ENCODE measurements at regions not wholly inside any gene's neighbourhood (a gene's known extent, or its start where the extent isn't known, plus 50 kb on each side); places are given as distances from the start of the nearest gene placed in this dataset.

DNA sequence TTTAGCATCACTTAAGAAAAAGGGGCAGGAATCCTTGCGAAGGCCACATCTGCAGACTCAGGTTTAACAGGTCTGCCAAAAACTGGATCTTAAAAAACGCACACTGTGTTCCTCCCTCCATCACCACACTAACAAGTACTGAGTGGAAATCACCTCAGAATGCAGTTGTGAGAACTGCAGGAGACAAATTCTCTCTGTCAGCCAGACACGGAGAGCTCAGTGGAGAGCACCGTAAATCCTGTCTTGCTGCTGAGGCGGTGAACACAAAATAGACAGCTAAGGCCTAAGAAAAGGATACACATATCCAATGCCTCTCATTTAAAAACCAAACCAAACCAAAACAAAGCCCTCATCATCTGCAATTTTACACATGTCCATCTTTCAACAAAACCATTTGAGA lies 1287.6 kb downstream of the EFNB2 start:
- DNase-seq: no peak
- 84 to 93% methylated on average over 5 of the region's 5 CpGs for WGBS, 2 donors
- no peak overlapping the region for H3K27ac ChIP-seq
- H3K9me3 ChIP-seq: no peaks in the 10 kb centered on the region
- intact Hi-C loops (cut with DNase I): no loop called here
- H3K4me3 ChIP-seq: no peak overlapping the region
- no peak for TF ChIP-seq POLR2A (IDR thresholded peaks at IDR 0.05)
- TF ChIP-seq, protein P1, sequence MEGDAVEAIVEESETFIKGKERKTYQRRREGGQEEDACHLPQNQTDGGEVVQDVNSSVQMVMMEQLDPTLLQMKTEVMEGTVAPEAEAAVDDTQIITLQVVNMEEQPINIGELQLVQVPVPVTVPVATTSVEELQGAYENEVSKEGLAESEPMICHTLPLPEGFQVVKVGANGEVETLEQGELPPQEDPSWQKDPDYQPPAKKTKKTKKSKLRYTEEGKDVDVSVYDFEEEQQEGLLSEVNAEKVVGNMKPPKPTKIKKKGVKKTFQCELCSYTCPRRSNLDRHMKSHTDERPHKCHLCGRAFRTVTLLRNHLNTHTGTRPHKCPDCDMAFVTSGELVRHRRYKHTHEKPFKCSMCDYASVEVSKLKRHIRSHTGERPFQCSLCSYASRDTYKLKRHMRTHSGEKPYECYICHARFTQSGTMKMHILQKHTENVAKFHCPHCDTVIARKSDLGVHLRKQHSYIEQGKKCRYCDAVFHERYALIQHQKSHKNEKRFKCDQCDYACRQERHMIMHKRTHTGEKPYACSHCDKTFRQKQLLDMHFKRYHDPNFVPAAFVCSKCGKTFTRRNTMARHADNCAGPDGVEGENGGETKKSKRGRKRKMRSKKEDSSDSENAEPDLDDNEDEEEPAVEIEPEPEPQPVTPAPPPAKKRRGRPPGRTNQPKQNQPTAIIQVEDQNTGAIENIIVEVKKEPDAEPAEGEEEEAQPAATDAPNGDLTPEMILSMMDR (IDR thresholded peaks at IDR 0.05): no peak
- H3K27me3 ChIP-seq: no peaks in the 10 kb centered on the region
- peaks cover 9% of the 10 kb centered on the region for H3K4me1 ChIP-seq
- H3K36me3 ChIP-seq (replicated peaks in 1 of 2; ENCODE audit: insufficient read depth in 1 of 2, low read depth in 2 of 2): no peaks in the 10 kb centered on the region
- no peak for ATAC-seq

DNA sequence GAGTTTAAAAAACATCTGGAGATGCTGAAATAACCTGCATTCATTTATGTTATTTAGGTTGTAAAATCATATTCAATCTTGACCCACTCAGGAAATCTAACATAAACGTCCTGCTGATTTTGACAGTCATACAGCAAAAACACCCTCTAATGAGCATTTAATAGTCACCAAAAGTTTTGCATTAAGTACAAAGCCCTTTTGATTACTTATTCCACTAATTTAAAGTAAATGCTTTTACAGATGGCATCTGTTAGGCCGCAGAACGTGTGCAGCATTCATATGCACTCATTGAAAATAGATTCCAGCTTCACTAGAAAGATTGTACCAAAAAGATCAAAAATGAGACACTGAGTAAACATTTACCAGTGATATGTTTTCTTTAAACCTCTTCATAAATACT lies 1295.1 kb downstream of the EFNB2 start:
- ATAC-seq (no peak), DNase-seq (no peak)
- no peaks in the 10 kb centered on the region for H3K4me1 ChIP-seq
- WGBS, 2 donors: 66 to 68% methylated on average over 3 of the region's 3 CpGs
- H3K27ac ChIP-seq: no peak overlapping the region
- no peak overlapping the region for H3K4me3 ChIP-seq
- no peak for TF ChIP-seq POLR2A (IDR thresholded peaks at IDR 0.05)
- TF ChIP-seq, protein P1 (IDR thresholded peaks at IDR 0.05): no peak
- H3K27me3 ChIP-seq: no peaks in the 10 kb centered on the region
- intact Hi-C loops (cut with DNase I): no loop called here
- no peaks in the 10 kb centered on the region for H3K36me3 ChIP-seq (replicated peaks in 1 of 2; ENCODE audit: insufficient read depth in 1 of 2, low read depth in 2 of 2)
- H3K9me3 ChIP-seq: no peaks in the 10 kb centered on the region

DNA sequence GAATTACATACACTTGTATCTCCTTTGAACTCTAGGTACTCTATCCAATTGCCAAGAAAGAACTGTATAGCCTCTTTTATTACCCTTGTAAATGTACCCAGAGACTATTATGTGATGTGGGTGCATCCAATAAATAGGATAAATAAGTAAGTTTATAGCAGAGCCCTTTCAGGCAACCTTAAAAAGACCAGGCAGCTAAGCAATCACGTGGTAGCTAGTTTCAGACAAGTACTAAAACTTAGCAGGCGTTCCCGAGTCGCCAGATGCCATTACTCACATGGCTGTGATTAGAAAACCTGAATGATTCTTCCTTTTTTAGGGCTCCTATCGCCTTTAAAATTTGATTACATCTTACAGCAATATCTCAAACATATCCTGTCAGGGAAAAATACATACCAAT lies 1303.0 kb downstream of the EFNB2 start:
- Histone ChIP-seq H3K36me3 (replicated peaks in 1 of 2; ENCODE audit: insufficient read depth in 1 of 2, low read depth in 2 of 2) (no peaks in the 10 kb centered on the region), H3K4me1 (no peaks in the 10 kb centered on the region), H3K9me3 (no peaks in the 10 kb centered on the region), H3K4me3 (no peak overlapping the region), H3K27ac (no peak overlapping the region), H3K27me3 (no peaks in the 10 kb centered on the region)
- WGBS, 2 donors: 66 to 70% methylated on average over 5 of the region's 5 CpGs
- DNase-seq (no peak), ATAC-seq (no peak)
- TF ChIP-seq, protein P1 (IDR thresholded peaks at IDR 0.05): no peak
- TF ChIP-seq POLR2A (IDR thresholded peaks at IDR 0.05): no peak
- intact Hi-C loops (cut with DNase I): no loop called here

DNA sequence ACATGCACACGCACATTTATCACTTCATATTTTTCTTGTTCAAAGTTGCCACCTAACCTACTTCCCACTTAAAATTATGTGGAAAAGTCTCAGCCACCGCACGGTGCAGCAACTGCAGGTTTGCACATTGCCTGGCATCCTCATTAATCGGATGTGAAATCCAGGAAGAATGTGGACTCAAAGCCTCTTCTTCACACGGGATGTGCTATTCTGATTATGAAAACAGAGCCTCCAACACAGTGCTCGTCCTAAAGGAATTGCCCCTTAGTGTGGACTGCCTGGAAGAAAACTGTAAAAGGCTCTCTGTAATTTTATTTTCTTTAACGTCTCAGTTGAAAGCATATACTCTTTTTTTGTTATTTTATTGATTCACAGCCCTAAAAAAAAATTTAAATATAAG lies 1303.5 kb downstream of the EFNB2 start:
- no peaks in the 10 kb centered on the region for H3K9me3 ChIP-seq
- TF ChIP-seq, protein P1 (IDR thresholded peaks at IDR 0.05): no peak
- no peak for TF ChIP-seq POLR2A (IDR thresholded peaks at IDR 0.05)
- WGBS, 2 donors: 71 to 80% methylated on average over 7 of the region's 7 CpGs
- ATAC-seq (no peak), DNase-seq (no peak)
- intact Hi-C loops (cut with DNase I): no loop called here
- H3K4me1 ChIP-seq: no peaks in the 10 kb centered on the region
- no peaks in the 10 kb centered on the region for H3K27me3 ChIP-seq
- no peaks in the 10 kb centered on the region for H3K36me3 ChIP-seq (replicated peaks in 1 of 2; ENCODE audit: insufficient read depth in 1 of 2, low read depth in 2 of 2)
- no peak overlapping the region for H3K27ac ChIP-seq
- no peak overlapping the region for H3K4me3 ChIP-seq

DNA sequence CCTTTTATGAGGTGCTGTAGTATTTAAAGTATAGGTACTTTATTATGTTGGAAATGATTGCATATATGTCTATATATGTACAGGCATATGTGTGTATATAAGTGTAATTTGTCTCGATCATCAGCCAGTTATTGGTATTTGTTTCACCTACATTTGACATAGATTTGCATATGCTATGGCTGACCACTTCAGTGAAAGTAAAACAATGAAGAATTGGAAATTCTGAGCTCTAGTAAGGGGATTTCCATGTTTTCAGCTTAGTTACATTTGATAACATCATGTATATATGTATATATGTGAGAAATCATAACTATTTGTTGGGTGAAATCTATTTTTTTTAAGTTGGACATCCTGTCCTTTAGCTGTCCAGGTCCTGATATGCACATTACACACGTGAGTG lies 1303.9 kb downstream of the EFNB2 start:
- no peaks in the 10 kb centered on the region for H3K27me3 ChIP-seq
- no peaks in the 10 kb centered on the region for H3K36me3 ChIP-seq (replicated peaks in 1 of 2; ENCODE audit: insufficient read depth in 1 of 2, low read depth in 2 of 2)
- no peaks in the 10 kb centered on the region for H3K9me3 ChIP-seq
- no peak overlapping the region for H3K27ac ChIP-seq
- DNase-seq: no peak
- TF ChIP-seq, protein P1 (IDR thresholded peaks at IDR 0.05): no peak
- no peak for TF ChIP-seq POLR2A (IDR thresholded peaks at IDR 0.05)
- whole genome bisulfite sequencing, 2 donors: 67 to 73% methylated on average over 2 of the region's 2 CpGs
- ATAC-seq: no peak
- H3K4me1 ChIP-seq: no peaks in the 10 kb centered on the region
- H3K4me3 ChIP-seq: no peak overlapping the region
- intact Hi-C loops (cut with DNase I): no loop called here
